Stimulated activated CD4-positive, alpha-beta T cell treated with anti-CD3 and anti-CD28 coated beads, Interleukin-2, amount 100 ng/mL, for 24 hours (primary cell): ENCODE measurements at regions not wholly inside any gene's neighbourhood (a gene's known extent, or its start where the extent isn't known, plus 50 kb on each side); places are given as distances from the start of the nearest gene placed in this dataset.
"Not testable (repeated sequence)": the region's sequence is repeated elsewhere in the genome, so short reads cannot be mapped to it uniquely, and the experiment has no call there.

Experiments
- DNase-seq, 2 donors: peaks; one replicate each; pipeline ENCODE4 v3.0.0-alpha.2; 2020

- no peak for DNase-seq
Observed at GRCh38 chr6:54440549-54440948, 132.3 kb downstream of the TINAG start.

DNA sequence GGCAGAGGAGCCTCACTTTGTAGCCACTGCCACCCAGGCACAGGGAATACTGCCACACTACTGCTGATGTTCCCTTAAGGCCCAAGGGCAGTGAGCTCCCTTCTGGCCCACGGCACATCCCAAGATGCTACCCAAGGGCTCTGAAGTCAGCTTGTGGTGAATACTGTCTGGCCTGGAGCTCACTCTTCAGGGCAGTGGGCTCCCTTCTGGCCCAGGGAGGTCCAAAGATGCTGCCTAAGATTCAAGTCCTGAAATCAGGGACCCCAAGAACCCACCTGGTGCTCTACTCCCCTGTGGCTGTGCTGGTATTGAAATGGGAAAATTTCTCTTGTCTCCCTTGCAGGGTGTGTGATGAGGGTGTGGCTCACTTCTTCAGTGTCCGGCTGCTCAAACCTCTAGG, 132.8 kb downstream of the TINAG start:
- no peak for DNase-seq

- DNase-seq, result no peak
Observed at GRCh38 chr6:54441687-54442248, 133.5 kb downstream of the TINAG start.

DNA sequence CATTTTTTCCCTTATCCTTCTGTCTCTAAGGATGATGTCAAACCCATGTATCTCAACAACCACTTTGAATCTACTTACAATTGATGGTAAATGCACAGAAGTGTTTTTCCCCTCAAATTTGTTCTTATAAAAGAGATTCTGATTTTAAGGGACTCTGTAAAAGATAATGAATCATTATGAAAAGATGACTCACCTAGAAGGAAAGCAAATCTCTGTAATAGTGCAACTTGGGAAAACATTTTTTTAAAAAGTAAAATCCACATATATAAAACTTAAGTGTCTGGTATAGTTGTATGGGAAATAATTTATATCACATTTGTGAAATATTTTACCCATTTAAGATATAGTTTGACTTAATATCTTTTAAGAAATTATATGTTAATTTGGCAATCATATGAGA, 137.0 kb downstream of the TINAG start:
- DNase-seq, result no peak

- no peak for DNase-seq
Observed at GRCh38 chr6:54448617-54449016, 140.4 kb downstream of the TINAG start.

- no peak for DNase-seq
Observed at GRCh38 chr6:54451516-54451915, 143.3 kb downstream of the TINAG start.

- no peak for DNase-seq
Observed at GRCh38 chr6:54463354-54464024, 155.2 kb downstream of the TINAG start.

DNA sequence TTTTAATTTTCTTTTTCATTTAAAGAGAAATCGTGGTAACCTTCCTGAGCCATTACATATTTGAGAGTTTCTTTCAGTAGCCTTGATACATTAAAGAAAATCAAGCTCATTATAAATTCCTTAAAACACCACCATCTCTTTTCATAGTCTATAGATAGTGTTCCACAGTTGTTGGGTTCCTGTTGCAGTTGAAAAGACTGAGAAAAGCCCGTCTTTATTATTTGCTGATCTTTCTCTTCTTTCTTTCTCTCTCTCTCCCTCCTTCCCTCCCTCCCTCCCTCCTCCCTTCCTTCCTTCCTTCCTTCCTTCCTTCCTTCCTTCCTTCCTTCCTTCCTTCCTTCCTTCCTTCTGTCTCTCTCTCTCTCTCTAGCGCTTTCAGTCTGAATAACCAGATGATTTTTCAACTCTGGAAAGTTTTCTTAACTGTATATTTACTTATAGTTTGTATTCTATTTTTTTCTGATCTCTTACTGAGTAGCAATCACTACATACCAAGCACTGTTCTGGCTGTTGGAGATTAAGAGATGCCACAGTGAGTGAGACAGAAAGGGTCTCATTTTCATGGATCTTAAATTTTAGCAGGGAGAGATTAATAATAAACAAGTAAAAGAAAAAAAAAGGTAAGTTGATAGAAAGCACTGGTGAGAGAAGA, 157.5 kb downstream of the TINAG start:
- no peak for DNase-seq

DNA sequence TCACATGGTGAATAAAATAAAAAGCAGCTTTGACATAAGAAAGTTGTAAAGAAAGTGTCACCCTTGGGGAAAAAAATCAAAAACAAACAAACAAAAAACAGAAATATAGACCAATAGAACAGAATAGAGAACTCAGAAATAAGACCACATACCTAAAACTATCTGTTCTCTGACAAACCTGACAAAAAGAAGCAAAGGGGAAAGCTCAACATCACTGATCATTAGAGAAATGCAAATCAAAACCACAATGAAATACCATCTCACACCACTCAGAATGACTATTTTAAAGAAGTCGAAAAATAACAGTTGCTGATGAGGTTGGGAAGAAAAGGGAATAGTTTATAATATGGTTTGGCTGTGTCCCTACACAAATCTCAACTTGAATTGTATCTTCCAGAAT, 159.1 kb downstream of the TINAG start:
- no peak for DNase-seq

DNA sequence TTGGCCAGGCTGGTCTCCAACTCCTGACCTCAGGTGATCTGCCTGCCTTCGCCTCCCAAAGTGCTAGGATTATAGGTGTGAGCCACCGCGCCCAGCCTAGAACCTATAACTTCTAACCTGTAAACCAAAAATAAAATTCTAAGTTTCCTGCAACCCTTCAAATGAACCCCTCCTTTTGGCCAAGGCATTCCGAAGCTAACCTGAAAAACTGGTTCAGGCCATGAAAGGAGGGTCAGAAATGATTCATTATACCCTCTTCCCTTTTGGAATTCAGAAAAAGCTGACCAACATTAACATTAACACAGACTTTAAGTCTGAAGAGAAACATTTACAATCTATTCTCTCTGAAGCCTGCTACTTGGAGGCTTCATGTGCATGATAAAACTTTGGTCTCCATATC, 165.1 kb downstream of the TINAG start:
- no peak for DNase-seq

DNA sequence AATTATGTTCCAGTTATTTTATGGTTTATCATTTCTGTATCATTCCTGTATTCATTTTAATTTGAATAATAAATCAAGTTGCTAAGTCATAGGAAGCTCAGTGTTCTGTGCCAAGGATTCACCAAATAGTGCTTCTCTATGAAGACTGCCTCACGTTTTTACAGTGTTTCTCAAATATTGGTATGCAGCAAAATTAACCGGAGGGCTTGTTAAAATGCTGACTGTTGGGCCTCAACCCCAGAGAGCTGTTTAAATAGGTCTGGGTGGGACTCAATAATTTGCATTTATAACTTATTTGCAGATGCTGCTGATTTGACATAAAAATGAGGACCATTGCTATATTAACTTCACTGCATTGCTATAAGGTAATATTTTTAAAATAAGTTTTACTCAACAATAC, 166.7 kb downstream of the TINAG start:
- no peak for DNase-seq

DNA sequence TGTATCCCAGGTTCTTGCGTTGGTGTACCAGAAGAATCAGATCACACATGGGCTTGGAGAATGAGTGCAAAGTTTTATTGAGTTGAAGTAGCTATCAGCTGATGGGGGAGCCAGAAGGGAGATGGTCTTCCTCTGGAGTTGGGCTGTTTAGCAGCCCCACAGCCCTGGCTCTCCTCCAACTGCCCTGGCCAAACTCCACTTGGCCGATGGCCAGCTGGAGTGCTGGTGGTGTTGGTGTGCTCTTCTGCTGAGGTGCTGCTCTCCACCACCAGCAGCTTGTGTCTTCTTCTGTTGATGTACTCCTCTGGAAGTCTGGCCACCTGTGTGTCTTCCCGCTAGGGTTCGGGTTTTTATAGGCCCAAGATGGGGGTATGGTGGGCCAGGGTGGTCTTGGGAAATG, 172.8 kb downstream of the TINAG start:
- no peak for DNase-seq

- no peak for DNase-seq
Observed at GRCh38 chr6:54491431-54491830, 183.2 kb downstream of the TINAG start.

DNA sequence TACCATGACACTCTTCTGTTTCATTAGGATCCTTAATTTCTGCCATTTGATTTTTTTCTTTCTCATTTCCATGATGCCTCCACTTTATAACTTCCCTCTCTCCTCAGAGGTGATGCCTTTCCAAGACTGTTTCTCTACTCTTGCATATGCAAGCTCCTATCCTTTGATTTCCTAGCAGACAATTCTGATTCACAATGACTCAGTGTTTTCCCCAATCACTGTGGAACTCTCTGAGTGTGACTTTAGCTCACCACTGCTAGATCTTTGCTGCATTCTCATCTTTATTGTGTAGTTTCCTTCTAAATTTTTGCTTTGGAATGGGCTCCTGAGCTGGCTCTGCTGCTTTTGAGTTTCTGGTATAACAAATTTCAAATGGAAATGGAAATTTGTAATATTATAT, 184.9 kb downstream of the TINAG start:
- no peak for DNase-seq

DNA sequence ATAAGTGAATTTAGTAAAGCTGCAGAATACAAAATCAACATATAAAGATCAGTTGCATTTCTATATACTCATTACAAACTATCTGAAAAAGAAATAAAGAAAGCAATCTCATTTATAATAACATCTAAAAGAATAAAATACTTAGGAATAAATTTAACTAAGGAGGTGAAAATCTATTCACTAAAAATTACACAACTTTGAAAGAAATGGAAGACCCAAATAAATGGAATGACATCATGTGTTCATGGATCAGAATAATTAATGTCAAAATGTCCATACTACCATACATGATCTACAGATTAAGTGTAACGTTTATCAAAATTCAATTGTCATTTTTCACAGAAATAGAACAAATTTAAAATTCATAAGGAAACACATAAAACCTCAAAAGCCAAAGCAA, 194.9 kb downstream of the TINAG start:
- DNase-seq, result no peak

DNA sequence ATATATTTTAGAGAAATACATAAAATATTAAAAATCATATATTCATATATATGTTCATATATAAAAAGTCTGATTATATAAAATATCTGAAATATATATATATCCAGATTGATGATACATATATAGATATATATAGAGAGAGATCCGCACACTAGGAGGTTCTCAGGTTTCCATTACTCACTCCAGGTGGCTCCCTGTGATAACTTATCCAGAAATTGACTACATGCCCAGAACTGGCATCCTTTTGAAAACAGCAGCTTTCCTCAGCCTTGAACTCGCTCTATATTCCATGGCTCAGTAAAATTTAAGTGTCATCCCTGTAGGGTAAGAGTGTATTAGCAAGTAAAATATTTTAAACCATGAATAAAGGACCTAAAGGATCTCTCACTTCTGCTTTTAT, 206.8 kb downstream of the TINAG start:
- no peak for DNase-seq

DNA sequence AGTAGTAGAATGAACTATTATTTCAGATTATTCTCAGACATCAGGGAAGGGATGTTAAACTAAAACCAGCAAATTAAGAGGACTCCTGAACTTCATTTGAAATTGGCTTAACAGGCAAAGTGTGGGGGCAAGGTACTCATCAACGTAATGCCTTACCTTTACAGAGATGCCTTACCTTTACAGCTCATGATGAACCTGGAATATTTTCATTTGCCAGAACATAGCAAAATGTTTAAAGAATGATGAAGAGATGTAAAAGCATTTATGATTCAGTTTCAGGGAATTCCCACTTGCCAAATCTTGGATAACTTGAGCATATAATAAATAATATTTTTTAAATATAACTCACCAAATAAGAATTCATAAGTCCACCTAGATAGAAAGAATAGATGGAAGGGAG, 207.5 kb downstream of the TINAG start:
- DNase-seq, result no peak

DNA sequence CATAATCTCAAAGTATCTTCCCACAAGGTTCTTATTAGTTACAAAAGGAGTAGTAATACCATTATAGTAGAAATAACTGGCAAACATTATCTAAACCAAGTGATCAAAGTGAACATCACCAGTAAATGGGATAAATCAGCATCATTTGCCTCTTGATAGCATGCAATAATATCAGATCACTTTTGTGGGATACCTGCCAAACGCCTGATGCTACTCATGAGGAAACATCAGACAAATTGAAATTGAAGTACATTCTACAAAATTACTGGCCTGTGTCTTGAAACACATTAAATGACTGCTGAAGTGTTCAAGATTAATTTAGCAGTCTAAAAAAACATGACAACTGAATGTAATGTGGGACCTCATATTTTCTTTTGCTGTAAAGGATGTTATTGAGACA, 208.1 kb downstream of the TINAG start:
- DNase-seq, result no peak

DNA sequence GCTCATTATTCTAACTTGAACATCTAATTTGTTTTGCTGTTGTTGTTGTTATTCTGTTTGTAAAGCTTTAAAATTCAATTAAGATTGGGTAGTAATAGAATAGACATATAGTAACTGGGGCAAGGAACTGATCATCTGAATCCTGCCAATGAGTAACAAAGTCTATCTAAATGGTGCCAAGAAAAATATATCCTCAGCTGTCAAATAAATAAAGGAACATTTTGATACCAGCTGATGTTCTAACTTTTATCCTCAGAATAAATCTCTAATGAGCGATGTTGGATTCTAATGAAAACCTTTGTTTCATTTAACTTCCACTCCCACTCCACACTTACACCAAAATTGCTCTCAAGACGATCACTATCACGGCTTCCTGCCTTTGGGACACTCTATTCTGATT, 210.9 kb downstream of the TINAG start:
- no peak for DNase-seq

DNA sequence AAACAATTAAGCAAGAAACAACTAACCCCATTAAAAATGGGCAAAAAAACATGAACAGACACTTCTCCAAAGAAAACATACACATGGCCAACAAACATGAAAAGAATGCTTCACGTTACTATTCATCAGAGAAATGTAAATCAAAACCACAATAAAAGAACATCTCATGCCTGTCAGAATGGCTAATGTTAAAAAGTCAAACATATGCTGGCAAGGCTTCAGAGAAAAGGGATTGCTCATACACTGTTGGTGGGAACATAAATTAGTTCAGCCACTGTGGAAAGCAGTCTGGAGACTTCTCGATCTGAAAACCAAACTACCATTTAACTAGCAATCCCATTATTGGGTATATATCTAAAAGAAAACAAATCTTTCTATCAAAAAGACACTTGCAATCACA, 217.5 kb downstream of the TINAG start:
- DNase-seq, result no peak

GRCh38 chr6:54533567-54533966, 225.3 kb downstream of the TINAG start:
- DNase-seq, result no peak

DNA sequence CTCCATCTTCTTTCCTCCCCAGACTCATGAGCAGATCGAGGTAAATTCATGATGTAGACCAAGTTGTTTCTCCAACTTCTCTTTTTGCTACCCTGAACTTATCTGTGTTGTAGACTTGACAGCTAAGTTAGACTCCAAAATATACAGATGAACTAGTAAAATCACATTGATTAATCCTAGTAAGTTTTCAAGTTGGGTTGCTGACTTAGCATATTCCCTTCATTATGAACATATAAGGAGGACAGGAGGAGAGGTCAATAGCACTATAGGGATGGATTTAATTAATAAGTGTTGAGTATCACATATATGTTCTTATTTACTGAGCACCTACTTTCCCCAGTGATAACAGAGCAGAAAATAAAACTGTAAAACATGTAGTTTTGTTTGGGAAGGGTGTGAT, 227.3 kb downstream of the TINAG start:
- no peak for DNase-seq

DNA sequence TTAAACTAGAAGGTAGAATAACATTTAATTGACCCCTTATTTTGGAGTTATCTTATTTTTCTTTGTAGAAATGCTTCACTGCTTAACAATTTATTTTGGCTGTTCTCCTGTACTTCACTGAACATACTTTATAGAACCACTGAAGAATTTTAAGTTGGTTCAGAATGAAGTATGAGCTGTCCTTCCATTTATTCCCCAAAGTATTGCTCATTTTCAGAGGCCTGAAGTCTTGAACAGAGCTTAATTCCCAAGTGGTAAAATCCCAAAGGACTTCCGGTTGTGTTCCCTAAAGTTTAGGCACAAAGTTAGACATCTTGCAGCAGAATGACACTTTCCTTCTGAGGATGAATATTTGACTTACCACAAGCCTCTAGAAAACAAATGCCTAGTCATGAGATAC, 233.3 kb downstream of the TINAG start:
- no peak for DNase-seq

DNA sequence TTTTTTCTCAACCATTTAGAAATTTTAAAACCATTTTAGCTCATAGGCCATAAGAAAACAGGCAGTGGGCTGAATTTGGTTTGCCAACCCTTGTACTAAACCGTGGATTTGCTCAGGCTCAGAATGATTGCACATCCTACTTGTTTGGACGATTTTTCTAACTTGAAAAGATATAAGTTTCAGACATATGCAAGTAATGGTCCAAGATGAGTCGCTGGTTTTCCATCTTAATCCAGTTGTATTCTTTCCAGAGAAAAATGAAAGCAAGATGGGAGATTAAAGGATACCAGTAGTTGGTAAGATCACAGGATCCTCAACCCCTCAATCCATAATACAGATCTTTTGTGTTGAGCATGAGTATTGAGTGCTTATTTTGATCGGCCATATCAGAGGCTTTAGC, 250.9 kb downstream of the TINAG start:
- no peak for DNase-seq

GRCh38 chr6:54564188-54564587, 255.9 kb downstream of the TINAG start:
- not testable (repeated sequence) for DNase-seq
